Brain microvascular endothelial cell (primary cell): ENCODE measurements at regions not wholly inside any gene's neighbourhood (a gene's known extent, or its start where the extent isn't known, plus 50 kb on each side); places are given as distances from the start of the nearest gene placed in this dataset.

Experiments
- DNase-seq: peaks from one replicate; pipeline ENCODE4 v3.0.0-alpha.2; 2020
- H3K27ac ChIP-seq: fragments of 250-450 bp; sonication (Bioruptor Pico); 2 replicates; pipeline ENCODE4 v1.5.1; 2020; ENCODE audit warnings: mild to moderate bottlenecking, moderate library complexity
- H3K27me3 ChIP-seq: fragments of 250-450 bp; sonication (Bioruptor Pico); replicated peaks from 2 replicates; pipeline ENCODE4 v1.5.1; 2020; ENCODE audit warnings: mild to moderate bottlenecking
- H3K36me3 ChIP-seq: fragments of 250-450 bp; sonication (Bioruptor Pico); replicated peaks from 2 replicates; pipeline ENCODE4 v1.5.1; 2020; ENCODE audit warnings: mild to moderate bottlenecking
- H3K4me3 ChIP-seq: 2 replicates; pipeline ENCODE4 v1.5.1; 2011; ENCODE audit warnings: low read depth, mild to moderate bottlenecking, control low read depth, low read length, moderate library complexity
- in situ Hi-C: cut with HindIII; loops from 2 replicates; pipeline ENCODE4 v1.10.0; 2017; ENCODE audit warnings: low sequenced_read_pairs, low pct_ligation_motif_present
- TF ChIP-seq, protein P1 (sequence below): IDR thresholded peaks from 2 replicates; pipeline ENCODE4 v1.5.1; 2011; ENCODE audit warnings: low read depth, mild to moderate bottlenecking, moderate library complexity, low read length, control low read depth, inconsistent platforms; ENCODE audit errors: missing control alignments

DNA sequence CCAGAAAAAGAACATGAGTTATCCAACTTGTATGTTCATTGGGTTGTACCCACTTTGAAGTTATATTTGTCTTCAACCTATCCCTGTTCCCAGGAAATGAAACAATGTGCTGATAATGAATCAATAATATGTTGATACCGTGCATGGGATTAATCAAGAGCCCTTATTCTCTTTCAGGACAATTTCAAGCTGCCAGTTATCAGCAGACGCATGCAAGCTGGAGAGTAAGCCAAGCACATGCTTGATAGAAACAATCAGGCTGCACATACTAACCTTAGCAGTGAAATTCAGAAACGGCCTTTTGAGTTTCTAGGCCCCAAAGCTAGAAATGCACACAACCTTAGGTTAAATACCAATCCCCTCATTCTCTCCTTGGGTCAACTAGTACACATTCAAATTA lies 480.4 kb upstream of the AGTR1 start:
- Histone ChIP-seq H3K27me3 (no peaks in the 10 kb centered on the region), H3K27ac (no peak overlapping the region), H3K4me3 (no peak overlapping the region), H3K36me3 (no peaks in the 10 kb centered on the region)
- TF ChIP-seq, protein P1, sequence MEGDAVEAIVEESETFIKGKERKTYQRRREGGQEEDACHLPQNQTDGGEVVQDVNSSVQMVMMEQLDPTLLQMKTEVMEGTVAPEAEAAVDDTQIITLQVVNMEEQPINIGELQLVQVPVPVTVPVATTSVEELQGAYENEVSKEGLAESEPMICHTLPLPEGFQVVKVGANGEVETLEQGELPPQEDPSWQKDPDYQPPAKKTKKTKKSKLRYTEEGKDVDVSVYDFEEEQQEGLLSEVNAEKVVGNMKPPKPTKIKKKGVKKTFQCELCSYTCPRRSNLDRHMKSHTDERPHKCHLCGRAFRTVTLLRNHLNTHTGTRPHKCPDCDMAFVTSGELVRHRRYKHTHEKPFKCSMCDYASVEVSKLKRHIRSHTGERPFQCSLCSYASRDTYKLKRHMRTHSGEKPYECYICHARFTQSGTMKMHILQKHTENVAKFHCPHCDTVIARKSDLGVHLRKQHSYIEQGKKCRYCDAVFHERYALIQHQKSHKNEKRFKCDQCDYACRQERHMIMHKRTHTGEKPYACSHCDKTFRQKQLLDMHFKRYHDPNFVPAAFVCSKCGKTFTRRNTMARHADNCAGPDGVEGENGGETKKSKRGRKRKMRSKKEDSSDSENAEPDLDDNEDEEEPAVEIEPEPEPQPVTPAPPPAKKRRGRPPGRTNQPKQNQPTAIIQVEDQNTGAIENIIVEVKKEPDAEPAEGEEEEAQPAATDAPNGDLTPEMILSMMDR, result no peak
- in situ Hi-C loops, result no loop called here
- DNase-seq, result no peak

DNA sequence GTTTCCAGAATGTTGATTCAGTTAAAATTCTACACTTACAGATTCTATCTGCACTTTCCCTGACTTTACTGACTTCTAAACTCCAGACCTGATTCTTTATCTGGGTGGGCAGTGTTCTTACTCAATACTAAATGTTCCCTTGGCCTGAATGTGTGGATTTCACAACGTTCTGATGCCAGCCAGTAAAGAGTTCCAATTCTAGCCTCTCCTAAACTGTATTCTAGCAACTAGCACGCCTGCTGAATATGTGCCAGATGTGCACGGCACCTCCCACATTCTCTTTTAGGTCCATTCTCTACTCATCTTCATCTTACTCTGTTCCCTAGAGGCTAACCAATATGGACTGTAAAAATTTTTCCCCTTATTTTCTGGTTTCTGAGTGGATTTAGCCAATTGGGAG lies 479.5 kb upstream of the AGTR1 start:
- no peak for DNase-seq
- Histone ChIP-seq H3K27me3 (no peaks in the 10 kb centered on the region), H3K27ac (no peak overlapping the region), H3K36me3 (no peaks in the 10 kb centered on the region), H3K4me3 (no peak overlapping the region)
- in situ Hi-C loops, result no loop called here
- TF ChIP-seq, protein P1, result no peak

DNA sequence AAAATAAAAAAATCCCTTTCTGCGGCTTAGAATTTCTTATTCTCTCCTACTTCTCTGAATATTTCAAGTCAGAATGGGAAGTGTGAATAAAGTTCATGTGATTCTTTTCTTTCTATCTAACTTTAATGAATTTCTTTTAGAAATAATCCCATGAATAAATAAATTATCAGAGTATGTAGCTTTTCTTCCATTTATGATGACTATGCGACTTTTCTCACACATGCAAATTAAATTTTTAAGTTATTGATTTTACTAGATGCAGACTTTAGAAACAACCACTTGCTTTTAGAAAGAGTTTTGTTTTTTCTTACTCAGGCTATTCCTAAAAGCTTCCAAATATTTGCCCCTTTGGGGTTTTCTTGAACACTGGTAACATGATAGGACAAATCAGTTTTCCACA lies 477.7 kb upstream of the AGTR1 start:
- H3K4me3 ChIP-seq, result no peak overlapping the region
- no peak overlapping the region for H3K27ac ChIP-seq
- H3K27me3 ChIP-seq, result no peaks in the 10 kb centered on the region
- in situ Hi-C loops, result no loop called here
- TF ChIP-seq, protein P1, result no peak
- no peak for DNase-seq
- H3K36me3 ChIP-seq, result no peaks in the 10 kb centered on the region

DNA sequence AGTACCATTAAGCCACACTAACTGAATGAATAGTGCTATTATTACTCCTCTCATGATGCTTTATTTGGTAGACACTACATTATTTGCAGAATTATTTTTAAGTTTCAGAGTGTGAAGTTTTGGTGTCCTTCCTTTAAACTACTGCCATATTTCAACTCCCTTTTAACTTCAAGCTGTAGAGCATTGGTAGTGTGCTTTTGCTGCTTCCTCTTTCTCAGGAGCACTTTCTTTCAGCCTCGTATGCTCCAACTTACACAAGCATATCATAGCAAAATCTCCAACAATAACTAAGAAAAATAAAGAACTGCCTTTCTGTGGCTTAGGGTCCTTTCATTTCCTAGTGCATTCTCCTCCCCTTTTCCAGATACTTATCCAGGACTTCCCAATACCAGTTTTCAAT lies 476.4 kb upstream of the AGTR1 start:
- Histone ChIP-seq H3K4me3 (no peak overlapping the region), H3K27me3 (no peaks in the 10 kb centered on the region), H3K27ac (no peak overlapping the region), H3K36me3 (no peaks in the 10 kb centered on the region)
- in situ Hi-C loops, result no loop called here
- TF ChIP-seq, protein P1, result no peak
- no peak for DNase-seq

DNA sequence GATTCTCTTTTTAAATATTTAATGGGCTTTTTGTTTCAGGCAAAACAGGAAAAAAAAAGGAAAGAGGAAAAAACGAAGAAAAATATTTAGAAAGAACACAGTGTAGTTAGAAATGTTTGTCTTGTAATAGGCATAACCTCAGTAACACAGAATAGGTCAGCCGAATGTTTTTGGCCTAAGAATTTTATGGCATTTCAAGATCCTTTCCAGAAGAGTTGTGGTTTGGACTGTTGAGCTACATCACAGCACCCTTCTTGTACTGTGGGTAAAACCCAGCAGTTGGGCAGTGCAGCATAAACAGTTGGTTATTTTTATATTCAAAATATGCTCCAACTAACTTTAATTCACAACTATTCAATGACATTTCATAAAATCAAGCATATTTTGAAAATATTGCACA lies 474.4 kb upstream of the AGTR1 start:
- no peak overlapping the region for H3K4me3 ChIP-seq
- H3K27me3 ChIP-seq, result no peaks in the 10 kb centered on the region
- TF ChIP-seq, protein P1, result no peak
- in situ Hi-C loops, result no loop called here
- H3K36me3 ChIP-seq, result no peaks in the 10 kb centered on the region
- no peak for DNase-seq
- H3K27ac ChIP-seq, result no peak overlapping the region

DNA sequence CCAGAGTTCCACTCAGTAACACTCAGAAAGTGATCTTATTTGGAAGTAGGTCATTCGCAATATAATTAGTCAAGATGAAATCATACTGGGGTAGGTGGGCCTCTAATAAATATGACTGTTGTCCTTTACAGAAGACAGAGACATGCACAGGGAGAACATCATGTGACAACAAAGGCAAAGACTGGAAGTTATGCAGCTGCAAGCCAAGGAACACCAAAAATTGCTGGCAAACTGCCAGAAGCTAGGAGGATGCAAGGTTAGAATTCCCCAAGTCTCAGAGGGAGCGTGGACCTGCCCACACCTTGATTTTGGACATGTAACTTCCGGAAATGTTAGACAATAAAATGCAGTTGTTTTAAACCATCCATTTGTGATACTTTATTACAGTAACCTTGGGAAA lies 471.5 kb upstream of the AGTR1 start:
- in situ Hi-C loops, result no loop called here

More for the DNA sequence above, 471.5 kb upstream of the AGTR1 start:
- Histone ChIP-seq H3K4me3 (no peak overlapping the region), H3K27me3 (no peaks in the 10 kb centered on the region), H3K36me3 (no peaks in the 10 kb centered on the region), H3K27ac (no peak overlapping the region)
- TF ChIP-seq, protein P1, result no peak
- no peak for DNase-seq
